Pancreas (tissue), 10 donors: ENCODE measurements at regions not wholly inside any gene's neighbourhood (a gene's known extent, or its start where the extent isn't known, plus 50 kb on each side); places are given as distances from the start of the nearest gene placed in this dataset.

Experiments used
- ATAC-seq, 4 donors: fragments of 200-7000 bp; cut with Tn5 transposase; one replicate each; pipeline versions ENCODE4 v1.8.0 to v1.9.1; 2020; ENCODE audit warnings: mild to moderate bottlenecking in 4 of 4, moderate library complexity in 4 of 4
- DNase-seq, 6 donors: peaks; one replicate each; pipeline ENCODE4 v3.0.0-alpha.2; 2020
- FAIRE-seq: peaks from 2 replicates; lab custom pipeline; 2012; peaks lifted over from hg19 to GRCh38; lab: Jason Lieb, UNC
- H3K27ac ChIP-seq, 4 donors: fragments of 200-600 bp; sonication (generic); 1 replicate in 3 of 4; 2 replicates in 1 of 4; pipeline versions ENCODE4 v1.5.0 to v1.8.0; 2020
- H3K27me3 ChIP-seq, 4 donors: fragments of 200-600 bp; one replicate each; pipeline ENCODE4 v1.8.0; 2021
- H3K36me3 ChIP-seq, 3 donors: fragments of 200-600 bp; sonication (generic) in 1 of 3; one replicate each; pipeline versions ENCODE4 v1.5.0 to v1.8.0; 2020 to 2021
- H3K4me1 ChIP-seq, 3 donors: fragments of 200-600 bp; one replicate each; pipeline ENCODE4 v1.8.0; 2021
- H3K4me3 ChIP-seq, 4 donors: fragments of 200-600 bp; sonication (generic) in 2 of 4; one replicate each; pipeline versions ENCODE4 v1.5.0 to v1.8.0; 2020 to 2021
- H3K9me3 ChIP-seq, 4 donors: fragments of 200-600 bp; one replicate each; pipeline ENCODE4 v1.8.0; 2021
- WGBS, 2 donors: extraction: QIAGEN DNeasy Blood & Tissue Kit; methylation state at CpG; one replicate each; pipeline ENCODE4 v1.1.7; 2013; 5-methylcytosine and 5-hydroxymethylcytosine counted together
- intact Hi-C, 3 donors: fragments of 100-400 bp; cut with DNase I; formaldehyde crosslinking; loops; one replicate each; pipeline versions ENCODE4 v1.11.1 to v1.14.2; 2022
- TF ChIP-seq, protein P1 (sequence below), 4 donors: fragments of 200-600 bp; sonication (generic) in 3 of 4; IDR thresholded peaks; one replicate each; pipeline versions ENCODE4 v1.5.0 to v1.8.0; 2021; ENCODE audit warnings: antibody characterized with exemption in 4 of 4
- donor health status: healthy with polysubstance abuse.
- donor health status: DM: no; HTN: no; CAD: no; lungs with moderate emphysema.
- donor health status: DM: no; HTN: no; CAD: no.
- donor health status: control.
- donor health status: control.
- donor health status: Bipolar disorder and iron deficiency.
- donor health status: DM: yes; HTN: yes; CAD: no.
- donor health status: DM: no; HTN: no; CAD: no.
- donor health status: DM: no; HTN: no; CAD: no.
- donor health status: DM: yes; HTN: yes; CAD: no.

DNA sequence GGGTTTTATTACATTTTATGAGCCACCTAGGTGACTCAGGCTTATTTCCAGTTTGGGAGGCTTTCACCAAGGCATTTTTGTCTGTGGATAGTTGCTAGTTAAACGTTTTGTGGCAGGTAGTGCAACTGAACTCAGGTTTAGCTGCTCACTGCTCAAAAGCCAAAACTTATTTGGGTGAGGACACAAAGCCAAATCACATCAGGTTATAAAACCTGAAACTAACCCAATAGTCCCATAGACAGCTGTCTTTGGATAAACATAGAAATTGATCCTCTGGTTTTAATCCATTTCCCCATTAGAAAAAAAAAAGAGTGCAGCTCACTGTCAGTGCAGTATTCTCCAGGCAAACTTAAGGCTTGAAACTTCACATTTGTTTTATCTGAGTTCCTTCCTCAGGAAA is 362.6 kb upstream of the TFPI start:
- Histone ChIP-seq H3K4me3 (no peak overlapping the region), H3K36me3 (no peaks in the 10 kb centered on the region), H3K27me3 (no peaks in the 10 kb centered on the region), H3K9me3 (no peaks in the 10 kb centered on the region), H3K4me1 (peaks cover 0 to 10% (median 6%) of the 10 kb centered on the region in 3 donors), H3K27ac (no peak overlapping the region)
- ATAC-seq (no peak), FAIRE-seq (no peak), DNase-seq (no peak)
- WGBS, 2 donors = 60 to 80% methylated on average over 1 of the region's 1 CpG
- intact Hi-C loops = no loop called here
- TF ChIP-seq, protein P1, sequence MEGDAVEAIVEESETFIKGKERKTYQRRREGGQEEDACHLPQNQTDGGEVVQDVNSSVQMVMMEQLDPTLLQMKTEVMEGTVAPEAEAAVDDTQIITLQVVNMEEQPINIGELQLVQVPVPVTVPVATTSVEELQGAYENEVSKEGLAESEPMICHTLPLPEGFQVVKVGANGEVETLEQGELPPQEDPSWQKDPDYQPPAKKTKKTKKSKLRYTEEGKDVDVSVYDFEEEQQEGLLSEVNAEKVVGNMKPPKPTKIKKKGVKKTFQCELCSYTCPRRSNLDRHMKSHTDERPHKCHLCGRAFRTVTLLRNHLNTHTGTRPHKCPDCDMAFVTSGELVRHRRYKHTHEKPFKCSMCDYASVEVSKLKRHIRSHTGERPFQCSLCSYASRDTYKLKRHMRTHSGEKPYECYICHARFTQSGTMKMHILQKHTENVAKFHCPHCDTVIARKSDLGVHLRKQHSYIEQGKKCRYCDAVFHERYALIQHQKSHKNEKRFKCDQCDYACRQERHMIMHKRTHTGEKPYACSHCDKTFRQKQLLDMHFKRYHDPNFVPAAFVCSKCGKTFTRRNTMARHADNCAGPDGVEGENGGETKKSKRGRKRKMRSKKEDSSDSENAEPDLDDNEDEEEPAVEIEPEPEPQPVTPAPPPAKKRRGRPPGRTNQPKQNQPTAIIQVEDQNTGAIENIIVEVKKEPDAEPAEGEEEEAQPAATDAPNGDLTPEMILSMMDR (IDR thresholded peaks at IDR 0.05) = no peak

DNA sequence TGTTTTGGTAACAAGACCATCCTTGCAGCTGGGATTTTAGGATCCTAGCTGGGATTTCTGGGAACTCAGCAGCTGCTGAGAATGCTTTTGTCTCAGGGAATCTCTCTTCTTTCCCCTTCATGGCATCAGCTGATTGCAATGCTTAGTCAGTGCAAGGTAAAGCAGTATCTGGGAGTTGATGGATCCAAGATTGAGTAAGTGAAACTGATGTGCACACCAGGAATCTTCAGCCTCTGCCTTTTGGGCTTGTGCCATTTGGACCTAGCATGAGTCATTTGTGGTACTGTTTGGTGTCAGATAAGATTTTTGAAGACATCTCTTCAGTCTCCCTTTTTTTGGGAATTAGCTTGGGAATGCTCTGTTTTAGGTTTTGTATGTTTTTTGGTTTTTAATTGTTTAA is 363.3 kb upstream of the TFPI start:
- Histone ChIP-seq H3K27me3 (no peaks in the 10 kb centered on the region), H3K36me3 (no peaks in the 10 kb centered on the region), H3K27ac (no peak overlapping the region), H3K9me3 (no peaks in the 10 kb centered on the region), H3K4me1 (peaks cover 0 to 10% (median 6%) of the 10 kb centered on the region in 3 donors), H3K4me3 (no peak overlapping the region)
- TF ChIP-seq, protein P1 (IDR thresholded peaks at IDR 0.05) = no peak
- no peak for FAIRE-seq
- ATAC-seq = no peak
- DNase-seq = no peak
- intact Hi-C loops = no loop called here

DNA sequence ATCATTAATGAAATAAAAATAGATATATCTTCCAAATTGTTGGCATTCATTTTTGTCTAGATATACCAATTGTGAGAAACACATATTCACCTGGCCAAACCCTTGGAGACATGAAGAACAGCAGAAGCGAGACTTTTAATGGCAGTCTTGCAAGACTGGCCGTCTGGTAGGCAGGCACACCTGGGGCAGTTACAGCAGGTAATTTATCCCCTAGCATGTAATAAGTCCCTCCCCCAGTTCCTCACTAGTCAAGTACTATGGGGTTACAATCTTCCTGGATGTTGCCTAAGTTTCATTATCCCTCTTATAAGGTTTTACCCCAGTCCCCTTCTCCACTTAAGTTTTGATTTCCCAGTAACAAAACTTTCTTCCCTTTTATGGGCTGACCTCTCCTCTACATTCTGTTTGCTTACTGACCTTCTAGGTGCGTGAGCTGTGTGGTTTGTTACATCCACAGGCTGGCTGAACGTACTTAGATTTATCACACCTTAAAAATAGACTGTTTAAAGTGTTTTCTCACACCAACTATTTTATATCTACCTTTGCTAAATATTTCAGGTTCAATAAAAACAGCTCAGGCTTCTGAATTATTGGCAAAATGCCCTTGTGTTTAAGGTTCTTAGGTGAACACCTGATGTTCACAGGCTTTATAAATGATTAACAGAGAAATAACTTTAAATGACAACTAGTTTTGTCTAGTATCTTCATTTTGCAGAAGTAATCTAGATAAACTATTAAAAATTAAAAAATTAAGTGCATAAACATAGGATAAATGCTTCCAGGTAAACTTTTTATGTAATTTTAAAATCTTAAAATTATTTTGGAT is 365.0 kb upstream of the TFPI start:
- H3K9me3 ChIP-seq = no peaks in the 10 kb centered on the region
- H3K27ac ChIP-seq = no peak overlapping the region
- no peak for DNase-seq
- WGBS, 2 donors = 38 to 42% methylated on average over 4 of the region's 4 CpGs
- H3K4me1 ChIP-seq = peaks cover 0 to 10% (median 6%) of the 10 kb centered on the region in 3 donors
- H3K4me3 ChIP-seq = no peak overlapping the region
- TF ChIP-seq, protein P1 (IDR thresholded peaks at IDR 0.05) = no peak
- H3K36me3 ChIP-seq = no peaks in the 10 kb centered on the region
- H3K27me3 ChIP-seq = no peaks in the 10 kb centered on the region
- peak; percentile 46 to 82 (median 66) for ATAC-seq
- FAIRE-seq = no peak
- intact Hi-C loops = no loop called here

DNA sequence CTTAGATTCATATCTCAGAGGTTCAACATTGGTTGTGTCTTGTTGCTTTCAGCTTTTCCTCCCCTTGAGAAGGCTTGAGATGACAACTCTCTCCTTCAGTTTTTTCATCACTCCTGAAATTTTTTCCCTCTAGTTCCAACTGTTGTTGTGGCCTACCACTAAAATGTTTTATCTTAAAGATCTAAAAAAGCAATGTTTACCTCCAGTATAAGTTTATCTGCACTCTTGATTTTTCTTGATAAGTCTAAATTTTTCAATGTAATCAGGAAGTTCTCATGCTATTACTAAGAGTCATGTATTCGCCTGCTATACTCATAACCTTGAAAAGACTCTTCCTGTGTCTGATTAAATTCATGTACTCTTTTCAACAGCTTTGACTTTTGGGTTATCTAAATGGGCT is 366.3 kb upstream of the TFPI start:
- Histone ChIP-seq H3K4me1 (peaks cover 0 to 10% (median 6%) of the 10 kb centered on the region in 3 donors), H3K36me3 (no peaks in the 10 kb centered on the region), H3K27ac (no peak overlapping the region), H3K9me3 (no peaks in the 10 kb centered on the region), H3K4me3 (no peak overlapping the region), H3K27me3 (no peaks in the 10 kb centered on the region)
- no peak for DNase-seq
- FAIRE-seq = no peak
- intact Hi-C loops = no loop called here
- 71 to 80% methylated on average over 1 of the region's 1 CpG for WGBS, 2 donors
- TF ChIP-seq, protein P1 (IDR thresholded peaks at IDR 0.05) = no peak
- no peak for ATAC-seq

DNA sequence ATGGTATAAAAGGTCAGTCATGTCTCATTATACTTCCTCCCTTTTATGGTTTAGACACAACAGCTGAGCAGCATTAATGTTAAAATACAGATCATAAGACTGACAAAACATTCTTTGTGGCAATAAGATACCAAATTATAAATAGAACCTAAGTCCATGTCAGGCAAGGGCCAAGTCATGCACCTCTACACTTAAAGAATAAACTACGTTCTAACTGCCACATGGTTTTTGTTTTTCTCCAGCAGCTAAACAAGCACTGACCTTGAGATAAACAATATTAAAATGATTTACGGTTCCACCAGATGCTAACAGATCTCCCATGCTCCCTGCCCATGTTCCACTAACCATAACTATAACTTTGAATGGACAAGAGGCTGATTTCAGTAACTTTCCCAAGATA is 368.6 kb upstream of the TFPI start:
- TF ChIP-seq, protein P1 (IDR thresholded peaks at IDR 0.05) = no peak
- WGBS, 2 donors = 82 to 83% methylated on average over 2 of the region's 2 CpGs
- Histone ChIP-seq H3K27ac (no peak overlapping the region), H3K36me3 (no peaks in the 10 kb centered on the region), H3K27me3 (no peaks in the 10 kb centered on the region), H3K4me3 (no peak overlapping the region), H3K9me3 (no peaks in the 10 kb centered on the region), H3K4me1 (peaks cover 0 to 10% (median 6%) of the 10 kb centered on the region in 3 donors)
- DNase-seq (no peak), FAIRE-seq (no peak), ATAC-seq (no peak)
- intact Hi-C loops = no loop called here
